ENCODE measurements at regions not wholly inside any gene's neighbourhood (a gene's known extent, or its start where the extent isn't known, plus 50 kb on each side); places are given as distances from the start of the nearest gene placed in this dataset.

DNA sequence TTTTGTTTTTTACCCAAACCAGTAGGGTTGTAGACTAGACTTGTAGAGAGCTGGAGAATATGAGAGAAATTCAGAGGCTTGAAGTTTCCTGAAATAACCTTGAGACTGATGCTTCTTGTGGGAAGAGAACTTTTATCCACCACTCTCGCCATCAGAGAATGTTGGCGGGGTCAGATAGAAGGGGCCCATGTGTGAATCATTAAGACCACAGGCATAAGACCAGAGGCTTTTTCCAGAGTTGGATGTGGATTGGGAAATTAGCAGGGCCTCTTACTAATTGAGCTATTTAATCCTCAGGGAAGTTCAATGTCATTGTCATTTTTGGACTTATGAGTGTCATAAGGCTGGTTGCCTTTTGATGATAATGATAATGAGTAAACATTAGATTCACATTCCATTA lies 246.9 kb upstream of the THRB start:
- DNase-seq (ENCODE audit: low spot score) = no peak
- H3K27ac ChIP-seq = no peak overlapping the region
- ChIA-PET CTCF (no interaction called here), POLR2A (ENCODE audit: low non-redundant PET) (no interaction called here)
- TF ChIP-seq, protein P1, sequence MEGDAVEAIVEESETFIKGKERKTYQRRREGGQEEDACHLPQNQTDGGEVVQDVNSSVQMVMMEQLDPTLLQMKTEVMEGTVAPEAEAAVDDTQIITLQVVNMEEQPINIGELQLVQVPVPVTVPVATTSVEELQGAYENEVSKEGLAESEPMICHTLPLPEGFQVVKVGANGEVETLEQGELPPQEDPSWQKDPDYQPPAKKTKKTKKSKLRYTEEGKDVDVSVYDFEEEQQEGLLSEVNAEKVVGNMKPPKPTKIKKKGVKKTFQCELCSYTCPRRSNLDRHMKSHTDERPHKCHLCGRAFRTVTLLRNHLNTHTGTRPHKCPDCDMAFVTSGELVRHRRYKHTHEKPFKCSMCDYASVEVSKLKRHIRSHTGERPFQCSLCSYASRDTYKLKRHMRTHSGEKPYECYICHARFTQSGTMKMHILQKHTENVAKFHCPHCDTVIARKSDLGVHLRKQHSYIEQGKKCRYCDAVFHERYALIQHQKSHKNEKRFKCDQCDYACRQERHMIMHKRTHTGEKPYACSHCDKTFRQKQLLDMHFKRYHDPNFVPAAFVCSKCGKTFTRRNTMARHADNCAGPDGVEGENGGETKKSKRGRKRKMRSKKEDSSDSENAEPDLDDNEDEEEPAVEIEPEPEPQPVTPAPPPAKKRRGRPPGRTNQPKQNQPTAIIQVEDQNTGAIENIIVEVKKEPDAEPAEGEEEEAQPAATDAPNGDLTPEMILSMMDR (conservative IDR thresholded peaks at IDR 0.05; ENCODE audit: low read depth) = no peak

DNA sequence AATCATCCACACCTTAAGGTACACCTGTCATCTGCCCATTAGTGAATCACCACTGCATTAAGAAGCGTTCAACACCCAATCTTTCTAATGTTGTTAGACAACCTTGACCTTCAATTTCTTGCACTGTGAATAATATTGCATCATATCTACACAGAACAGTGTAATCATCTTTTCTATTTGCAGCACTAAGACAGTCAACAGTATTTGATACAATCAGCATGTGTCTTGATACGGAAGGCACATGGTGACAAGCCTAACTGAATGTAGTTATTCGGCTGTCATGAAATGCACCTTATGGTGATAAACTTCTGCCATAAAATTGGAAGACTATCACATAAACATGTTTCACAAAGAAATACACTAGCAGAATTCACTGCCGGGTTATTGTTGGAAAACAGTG lies 253.9 kb upstream of the THRB start:
- CTCF ChIA-PET = no interaction called here
- no peak for DNase-seq (ENCODE audit: low spot score)
- POLR2A ChIA-PET (ENCODE audit: low non-redundant PET) = no interaction called here
- no peak overlapping the region for H3K27ac ChIP-seq
- TF ChIP-seq, protein P1 (conservative IDR thresholded peaks at IDR 0.05; ENCODE audit: low read depth) = no peak

GRCh38 chr3:24751020-24751419 lies 256.4 kb upstream of the THRB start:
- no peak for DNase-seq (ENCODE audit: low spot score)
- ChIA-PET CTCF (no interaction called here), POLR2A (ENCODE audit: low non-redundant PET) (no interaction called here)
- TF ChIP-seq, protein P1 (conservative IDR thresholded peaks at IDR 0.05; ENCODE audit: low read depth) = no peak
- no peak overlapping the region for H3K27ac ChIP-seq

GRCh38 chr3:24756101-24756888 lies 261.6 kb upstream of the THRB start:
- TF ChIP-seq, protein P1 (conservative IDR thresholded peaks at IDR 0.05; ENCODE audit: low read depth) = no peak
- ChIA-PET CTCF (no interaction called here), POLR2A (ENCODE audit: low non-redundant PET) (no interaction called here)
- no peak for DNase-seq (ENCODE audit: low spot score)
- H3K27ac ChIP-seq = no peak overlapping the region

DNA sequence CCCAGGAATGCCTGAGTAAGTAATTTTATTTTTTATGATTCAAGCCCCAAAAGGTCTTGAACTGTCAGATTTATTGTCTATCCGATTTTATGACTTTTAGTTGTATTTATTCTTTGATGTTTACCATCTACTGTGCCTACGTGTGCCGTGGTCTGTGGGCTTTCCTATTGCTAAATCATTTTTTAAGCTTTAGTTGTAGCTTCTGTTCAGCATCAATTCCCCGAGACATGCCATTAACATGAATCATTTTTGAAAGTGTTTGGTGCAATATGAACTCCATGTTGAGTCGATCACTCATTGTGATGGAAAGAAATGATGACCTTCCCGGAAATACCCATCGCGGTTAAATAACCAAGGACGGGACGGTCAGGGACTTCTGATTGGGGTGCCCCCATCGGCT lies 268.7 kb upstream of the THRB start:
- TF ChIP-seq, protein P1 (conservative IDR thresholded peaks at IDR 0.05; ENCODE audit: low read depth) = no peak
- CTCF ChIA-PET = no interaction called here
- POLR2A ChIA-PET (ENCODE audit: low non-redundant PET) = no interaction called here
- no peak for DNase-seq (ENCODE audit: low spot score)
- H3K27ac ChIP-seq = no peak overlapping the region

GRCh38 chr3:24764236-24764915 lies 269.7 kb upstream of the THRB start:
- ChIA-PET POLR2A (ENCODE audit: low non-redundant PET) (no interaction called here), CTCF (no interaction called here)
- no peak for DNase-seq (ENCODE audit: low spot score)
- TF ChIP-seq, protein P1 (conservative IDR thresholded peaks at IDR 0.05; ENCODE audit: low read depth) = no peak
- H3K27ac ChIP-seq = no peak overlapping the region

All from RWPE1 (cell line).